ENCODE measurements at regions not wholly inside any gene's neighbourhood (a gene's known extent, or its start where the extent isn't known, plus 50 kb on each side); places are given as distances from the start of the nearest gene placed in this dataset.

GRCh38 chr15:97156739-97157265, 803.7 kb upstream of the ARRDC4 start:
- DNase-seq (ENCODE audit: low read depth), result no peak

- DNase-seq (ENCODE audit: low read depth), result no peak
These were observed 797.6 kb upstream of the ARRDC4 start for GRCh38 chr15:97162805-97163495.

GRCh38 chr15:97165205-97165604, 795.3 kb upstream of the ARRDC4 start:
- DNase-seq (ENCODE audit: low read depth), result no peak

GRCh38 chr15:97168704-97169475, 791.6 kb upstream of the ARRDC4 start:
- no peak for DNase-seq (ENCODE audit: low read depth)

GRCh38 chr15:97171556-97171955, 788.9 kb upstream of the ARRDC4 start:
- DNase-seq (ENCODE audit: low read depth), result no peak

- DNase-seq (ENCODE audit: low read depth), result no peak
These were observed 785.5 kb upstream of the ARRDC4 start for GRCh38 chr15:97174886-97175540.

GRCh38 chr15:97177151-97177577, 783.3 kb upstream of the ARRDC4 start:
- no peak for DNase-seq (ENCODE audit: low read depth)

GRCh38 chr15:97182581-97182980, 777.9 kb upstream of the ARRDC4 start:
- DNase-seq (ENCODE audit: low read depth), result no peak

GRCh38 chr15:97189162-97189780, 771.2 kb upstream of the ARRDC4 start:
- DNase-seq (ENCODE audit: low read depth), result no peak

GRCh38 chr15:97194750-97195149, 765.8 kb upstream of the ARRDC4 start:
- no peak for DNase-seq (ENCODE audit: low read depth)

- no peak for DNase-seq (ENCODE audit: low read depth)
These were observed 764.2 kb upstream of the ARRDC4 start for GRCh38 chr15:97196048-97197014.

GRCh38 chr15:97199393-97200051, 761.0 kb upstream of the ARRDC4 start:
- no peak for DNase-seq (ENCODE audit: low read depth)

GRCh38 chr15:97200161-97200560, 760.3 kb upstream of the ARRDC4 start:
- no peak for DNase-seq (ENCODE audit: low read depth)

- no peak for DNase-seq (ENCODE audit: low read depth)
These were observed 750.2 kb upstream of the ARRDC4 start for GRCh38 chr15:97210277-97210676.

- no peak for DNase-seq (ENCODE audit: low read depth)
These were observed 744.9 kb upstream of the ARRDC4 start for GRCh38 chr15:97215629-97216028.

- DNase-seq (ENCODE audit: low read depth), result no peak
These were observed 736.3 kb upstream of the ARRDC4 start for GRCh38 chr15:97224191-97224641.

GRCh38 chr15:97234851-97235610, 725.5 kb upstream of the ARRDC4 start:
- DNase-seq (ENCODE audit: low read depth), result peak; percentile 67

GRCh38 chr15:97235611-97235985, 724.9 kb upstream of the ARRDC4 start:
- no peak for DNase-seq (ENCODE audit: low read depth)

GRCh38 chr15:97236140-97236539, 724.4 kb upstream of the ARRDC4 start:
- no peak for DNase-seq (ENCODE audit: low read depth)

All from myocyte (in vitro differentiated cells).